ENCODE measurements at regions not wholly inside any gene's neighbourhood (a gene's known extent, or its start where the extent isn't known, plus 50 kb on each side); places are given as distances from the start of the nearest gene placed in this dataset.

DNA sequence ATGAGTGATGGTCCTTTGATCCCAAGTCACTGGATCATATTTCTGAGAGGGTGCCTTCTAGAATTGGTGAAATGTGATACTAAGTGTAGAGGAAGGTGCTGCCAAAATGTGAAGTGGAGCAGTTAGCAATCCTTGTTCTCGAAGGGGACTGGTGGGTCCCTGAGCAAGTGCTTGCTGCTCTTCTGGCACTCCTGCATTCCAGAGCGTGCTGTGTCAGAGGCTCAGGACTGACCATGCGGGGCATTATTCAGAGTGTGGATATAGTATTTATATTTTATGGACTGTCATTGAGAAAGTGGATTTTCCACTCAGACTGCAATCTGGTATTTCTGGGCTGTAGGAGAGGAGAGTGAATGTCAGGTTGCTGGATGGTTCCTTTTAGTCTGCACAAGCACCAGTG, 152.6 kb upstream of the KL start:
- no peak for DNase-seq

DNA sequence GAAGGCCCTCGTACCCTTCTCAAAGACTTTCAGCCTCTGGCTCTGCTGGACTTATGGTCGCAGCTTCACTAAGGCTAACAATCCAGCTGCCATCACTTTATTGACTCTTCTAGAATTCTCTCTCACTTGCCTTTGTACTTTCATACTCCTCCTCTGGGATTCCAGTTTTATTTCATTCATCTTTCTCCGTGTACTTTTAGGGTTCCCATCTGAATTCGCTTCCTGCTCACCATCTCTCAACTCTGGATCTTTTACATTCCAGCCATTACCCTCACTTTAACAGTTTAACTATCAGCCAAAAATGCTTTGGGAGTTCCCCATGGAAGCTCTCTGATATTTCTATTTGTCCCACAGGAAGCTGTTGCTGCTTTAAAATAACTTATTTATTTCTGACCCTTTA, 149.3 kb upstream of the KL start:
- no peak for DNase-seq

DNA sequence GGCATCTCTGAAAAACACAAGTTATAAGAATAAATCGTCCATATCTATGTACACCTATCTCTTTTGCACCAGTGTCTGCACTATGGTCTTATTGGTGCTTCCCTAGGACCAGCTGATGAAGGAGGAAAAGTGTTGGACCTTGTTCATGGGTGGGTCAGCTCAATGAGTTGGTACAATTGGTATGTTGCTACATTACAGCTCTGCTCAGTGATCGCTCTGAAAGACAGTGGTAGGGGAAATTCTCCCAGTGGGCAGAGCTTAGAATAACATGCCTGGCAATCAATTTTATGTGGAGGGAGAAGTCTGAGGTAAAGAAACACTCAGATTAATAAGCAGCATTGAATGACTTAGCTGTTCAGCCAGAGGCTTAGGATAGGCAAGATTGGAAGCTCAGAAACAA, 138.7 kb upstream of the KL start:
- no peak for DNase-seq

DNA sequence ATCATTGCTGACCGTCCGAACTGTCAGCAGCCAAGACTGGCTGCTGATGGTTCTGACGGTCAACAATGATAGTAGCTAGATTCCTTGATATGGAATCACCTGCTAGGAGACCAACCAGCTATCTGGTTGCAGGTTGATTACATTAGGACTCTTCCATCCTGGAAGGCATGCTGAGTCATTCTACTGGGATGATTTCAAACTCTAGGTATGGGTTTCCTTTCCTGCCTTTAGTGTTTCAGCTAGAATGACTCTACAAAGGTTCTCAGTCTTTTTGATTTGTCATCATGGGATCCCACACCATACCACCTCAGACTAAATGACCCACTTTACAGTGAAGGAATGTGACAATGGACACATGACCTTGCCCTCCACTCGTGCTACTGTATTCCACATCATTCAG, 138.1 kb upstream of the KL start:
- no peak for DNase-seq

DNA sequence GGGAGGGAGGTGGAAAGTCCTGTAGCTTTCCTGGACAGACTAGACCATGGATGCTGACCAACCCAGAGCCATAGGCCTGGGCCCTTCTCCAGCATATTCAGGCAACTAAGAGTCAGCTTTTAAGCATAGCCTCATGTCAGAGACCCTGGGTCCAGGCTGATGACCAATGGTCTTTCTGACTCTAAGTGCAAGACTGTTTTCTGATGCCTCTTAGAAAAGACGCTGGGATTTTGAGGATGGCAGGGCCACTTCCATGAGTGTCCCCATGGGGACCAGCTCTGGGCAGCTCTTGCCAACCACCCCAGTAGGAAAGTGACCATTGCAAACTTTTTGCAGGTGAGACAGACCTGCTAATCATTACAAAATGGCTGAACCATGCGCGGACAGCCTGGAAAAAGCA, 135.6 kb upstream of the KL start:
- no peak for DNase-seq

DNA sequence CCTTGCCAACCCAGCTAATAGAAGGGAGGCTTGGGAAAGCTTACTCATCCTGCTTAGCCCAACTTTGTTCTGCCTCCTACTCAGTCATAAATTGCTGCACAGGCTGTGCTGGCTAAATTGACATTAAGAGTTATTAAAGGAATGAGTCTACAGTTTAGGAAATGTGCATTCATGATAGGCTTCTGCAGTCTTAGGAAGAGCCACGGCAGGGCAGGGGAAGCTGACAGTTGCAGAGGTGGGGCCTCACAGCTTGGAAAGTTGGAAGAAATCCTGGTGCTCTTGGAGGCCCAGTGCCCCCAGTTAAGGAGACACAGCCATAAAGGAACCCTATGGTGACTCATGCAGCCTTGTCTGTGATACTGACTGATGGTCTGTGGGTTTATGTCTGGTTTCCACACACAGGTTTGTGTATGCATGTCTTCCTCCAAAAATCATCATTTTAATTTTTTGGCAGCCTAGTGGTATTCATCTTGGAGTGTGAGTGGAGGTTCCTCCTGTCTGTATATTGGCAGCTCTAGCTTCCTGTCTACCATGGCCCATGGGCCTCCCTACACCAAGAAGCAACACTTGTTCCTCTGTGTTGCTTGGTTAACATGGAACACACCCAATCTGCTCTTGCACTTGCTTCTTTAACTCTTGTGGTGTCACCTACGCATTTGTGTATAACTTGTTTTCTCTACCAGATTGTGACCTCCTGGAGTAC, 135.0 kb upstream of the KL start:
- no peak for DNase-seq

DNA sequence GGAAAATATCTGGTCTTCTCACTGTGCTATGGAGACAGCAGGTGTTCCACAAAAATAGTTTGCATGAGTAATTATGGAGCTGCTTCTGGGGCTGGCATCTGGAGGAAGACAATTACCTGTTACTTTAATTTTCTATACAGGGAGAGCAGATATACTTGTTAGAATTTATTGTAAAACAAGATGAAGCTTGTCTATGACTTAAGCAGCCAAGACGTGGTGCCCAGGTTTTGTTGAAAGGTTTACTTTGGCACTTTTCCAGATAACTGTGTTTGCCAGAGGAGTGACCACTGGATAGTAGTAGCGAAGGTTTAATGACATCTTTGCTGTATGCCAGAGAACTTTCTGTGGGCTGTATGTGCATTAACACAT, 134.5 kb upstream of the KL start:
- no peak for DNase-seq

DNA sequence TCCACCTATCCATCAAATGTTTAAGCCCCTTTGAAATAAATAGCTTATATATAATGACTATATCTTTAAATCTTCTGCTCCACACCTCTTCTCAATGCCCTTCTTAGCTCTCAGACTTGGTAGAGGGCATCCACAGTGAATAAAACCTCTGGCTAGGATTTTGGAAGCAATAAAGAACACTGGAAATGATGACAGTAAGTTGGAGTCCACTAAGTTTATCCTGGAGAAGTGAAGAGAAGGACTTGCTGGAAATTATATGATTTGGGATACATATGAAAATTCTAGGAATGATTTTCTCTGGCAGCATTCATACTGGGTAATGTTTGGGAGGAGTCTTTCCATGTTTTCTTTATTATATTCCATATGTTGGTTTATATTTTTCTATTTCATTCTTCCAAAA, 133.5 kb upstream of the KL start:
- DNase-seq = no peak

DNA sequence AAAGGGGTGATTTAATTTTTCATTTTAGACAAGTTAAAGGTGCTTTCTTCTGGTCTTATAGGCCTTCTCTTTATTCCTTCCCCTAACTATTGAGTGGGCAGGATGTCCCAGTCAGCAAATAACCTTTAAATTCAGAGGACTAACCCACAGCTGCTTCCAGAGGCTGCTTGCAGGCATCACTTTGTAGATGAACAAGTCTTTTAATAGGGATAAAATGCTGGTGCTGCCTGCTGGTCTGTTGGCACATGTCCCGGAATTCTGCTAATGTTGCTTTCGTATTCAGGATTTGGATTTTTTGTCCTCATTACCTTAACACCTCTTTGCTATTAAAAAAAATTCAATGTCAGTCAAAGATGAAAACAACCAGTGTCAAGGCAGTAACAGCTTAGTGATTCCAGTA, 132.7 kb upstream of the KL start:
- DNase-seq = no peak

DNA sequence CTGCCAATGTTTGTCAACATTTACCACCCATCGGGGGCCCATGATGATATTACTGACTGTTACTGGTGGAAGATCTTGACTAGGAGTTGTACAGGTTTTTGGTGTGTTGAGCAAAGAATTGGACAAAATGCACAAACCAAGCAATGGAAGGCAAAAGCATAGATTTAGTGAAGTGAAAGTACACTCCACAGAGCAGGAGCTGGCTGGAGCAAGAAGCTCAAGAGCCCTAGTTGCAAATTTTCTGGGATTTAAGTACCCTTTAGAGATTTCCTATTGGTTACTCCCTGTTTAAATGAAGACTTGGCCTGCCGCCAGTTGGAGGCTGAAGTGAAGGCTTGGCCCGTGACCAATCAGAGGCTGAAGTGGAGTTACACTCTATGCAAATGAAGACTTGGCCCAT, 128.6 kb upstream of the KL start:
- DNase-seq = no peak

DNA sequence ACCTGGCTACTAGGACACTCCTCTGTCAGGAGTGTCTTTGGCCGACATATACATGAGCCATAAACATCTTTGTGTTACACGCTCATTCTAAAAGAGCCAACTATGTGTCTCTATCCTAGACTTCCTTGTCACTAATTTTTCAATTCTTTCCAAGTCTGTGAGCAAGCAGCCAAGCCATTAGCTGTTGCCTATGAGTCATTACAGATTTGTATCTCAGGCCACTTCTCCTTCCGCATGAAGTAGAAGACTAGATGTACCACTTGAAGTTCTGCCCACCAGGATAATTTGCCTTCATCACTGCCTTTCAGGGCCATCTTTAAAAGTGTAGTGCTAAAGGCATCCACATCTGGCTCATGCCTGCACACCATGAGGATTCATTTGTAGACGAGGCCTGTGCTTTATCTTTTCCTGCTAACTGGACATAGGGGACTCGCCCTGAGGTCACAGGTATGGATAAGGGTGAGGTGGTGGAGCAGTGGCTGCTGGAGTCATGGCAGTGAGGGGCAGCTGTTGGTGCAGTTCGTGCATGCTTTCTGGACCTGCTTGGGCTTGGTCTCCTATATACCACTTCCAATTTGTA, 126.1 kb upstream of the KL start:
- no peak for DNase-seq

DNA sequence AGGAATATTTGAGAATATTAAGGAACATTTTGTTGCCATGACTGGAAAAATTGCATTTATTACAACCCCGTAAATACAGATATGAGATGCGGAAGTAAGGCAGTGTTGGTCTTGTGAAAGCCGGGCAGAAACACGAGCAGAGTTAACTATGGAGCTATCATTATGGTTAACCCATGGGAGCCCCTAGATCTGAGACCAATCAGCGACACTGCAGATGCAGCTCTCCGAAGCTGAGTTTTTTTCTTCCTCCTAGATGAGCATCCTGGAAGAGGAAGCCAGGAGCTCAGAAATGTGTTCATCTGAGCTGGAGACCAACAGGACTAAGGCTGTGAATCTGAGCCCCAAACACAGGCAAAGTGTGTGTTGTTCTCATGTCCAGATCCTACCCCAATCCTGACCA, 123.0 kb upstream of the KL start:
- DNase-seq = no peak

DNA sequence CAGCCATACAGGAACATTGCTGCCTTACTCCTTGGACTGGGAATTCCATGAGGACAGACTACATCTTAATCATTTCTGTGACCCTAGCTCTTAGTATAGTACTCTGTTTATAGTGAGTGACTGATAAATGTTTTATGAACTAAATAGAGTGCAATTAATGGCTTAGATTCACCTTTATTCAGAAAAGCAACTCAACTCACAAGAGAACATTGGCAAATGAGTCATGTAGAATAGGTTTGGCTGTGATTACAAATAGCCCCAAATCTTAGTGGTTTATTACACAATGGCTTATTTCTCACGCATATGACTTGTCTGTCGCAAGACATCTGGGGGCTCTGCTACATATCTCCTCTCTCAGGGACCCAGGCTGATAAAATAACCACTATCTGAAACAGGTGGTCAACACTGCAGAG, 121.6 kb upstream of the KL start:
- no peak for DNase-seq

DNA sequence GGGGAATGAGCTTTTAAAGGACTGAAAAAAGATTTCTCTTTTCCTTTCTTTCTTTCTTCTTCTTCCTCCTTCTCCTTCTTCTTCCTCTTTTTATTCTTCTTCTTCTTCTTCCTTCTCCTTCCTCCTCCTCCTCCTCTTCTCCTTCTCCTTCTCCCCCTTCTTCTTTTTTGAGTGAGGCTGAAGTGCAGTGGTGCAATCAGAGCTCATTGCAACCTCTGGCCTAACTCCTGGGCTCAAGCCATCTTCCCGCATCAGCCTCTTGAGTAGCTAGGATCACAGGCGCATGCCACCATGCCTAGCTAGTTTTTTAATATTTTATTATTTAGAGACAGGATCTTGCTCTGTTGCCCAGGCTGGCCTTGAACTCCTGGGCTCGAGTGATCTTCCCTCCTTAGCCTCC, 120.9 kb upstream of the KL start:
- DNase-seq = no peak

DNA sequence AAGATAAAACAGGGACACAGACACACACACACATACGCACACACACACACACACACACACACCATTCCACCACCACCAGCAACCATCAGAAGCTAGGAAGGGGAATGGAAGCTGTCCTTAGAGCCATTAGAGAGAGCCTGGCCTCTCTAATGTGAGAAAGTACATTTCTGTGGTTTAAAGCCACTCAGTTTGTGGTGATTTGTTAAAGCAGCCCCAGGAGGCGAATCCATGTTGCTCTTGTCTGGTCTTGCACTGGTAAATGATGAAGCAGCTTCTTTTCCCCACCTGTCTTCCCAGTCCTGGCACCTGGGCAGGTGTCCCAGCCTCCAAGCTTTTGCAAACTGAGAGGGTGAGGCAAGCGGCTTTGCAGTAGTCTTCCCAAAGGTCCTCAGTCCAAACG, 118.9 kb upstream of the KL start:
- DNase-seq = no peak

DNA sequence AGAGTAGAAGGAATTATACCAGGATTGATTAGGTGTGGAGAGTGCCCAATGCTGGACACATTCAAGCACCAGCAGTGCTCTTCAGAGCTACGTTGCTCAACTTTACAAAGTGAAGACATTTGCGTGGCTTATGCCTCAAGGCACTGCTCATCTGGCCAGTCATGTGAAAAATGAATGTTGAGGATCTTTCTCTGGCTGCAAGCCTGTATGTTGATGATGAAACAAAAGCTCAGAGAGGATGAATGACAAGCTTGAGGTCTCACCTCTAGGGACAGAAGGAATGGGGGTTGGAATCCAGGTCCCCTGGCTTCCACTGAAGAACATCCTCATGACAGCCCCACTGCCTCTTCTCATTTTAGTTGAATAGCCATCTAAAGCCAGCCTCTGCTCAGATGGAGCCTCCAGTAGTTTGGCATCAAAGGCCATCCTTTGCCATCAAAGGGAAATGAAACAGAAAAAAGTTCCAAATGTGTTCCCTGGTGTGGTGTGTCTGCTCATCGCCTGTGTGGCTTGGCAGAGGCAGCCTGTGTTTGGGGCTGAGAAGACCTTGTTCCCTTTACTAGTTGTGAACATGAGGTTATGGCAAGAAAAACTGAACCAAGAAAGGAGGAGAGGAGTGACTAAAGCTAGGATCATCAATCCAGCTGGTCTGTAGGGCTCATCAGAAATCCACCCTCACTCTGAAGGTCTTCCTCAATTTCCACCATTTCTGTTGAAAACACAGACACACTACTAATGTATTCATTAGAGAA, 114.0 kb upstream of the KL start:
- no peak for DNase-seq

DNA sequence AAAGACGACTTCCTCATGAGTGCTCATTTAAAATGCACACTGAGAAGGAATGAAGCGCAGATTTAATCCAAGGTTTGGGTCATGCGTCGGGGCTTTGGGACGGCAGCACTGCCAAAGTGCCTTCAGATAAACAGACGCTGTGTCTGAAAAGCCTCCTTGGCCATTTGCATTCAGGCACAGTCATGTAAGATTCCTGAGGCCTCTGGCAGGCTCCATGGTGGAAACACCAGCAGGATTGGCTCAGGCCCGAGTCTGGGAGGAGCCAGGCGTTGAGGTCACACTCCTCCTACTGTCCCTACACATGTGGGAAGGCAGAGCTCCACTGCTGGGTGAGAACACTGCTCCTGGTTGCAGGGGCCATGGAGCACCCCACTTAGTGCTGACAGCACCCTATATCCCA, 113.3 kb upstream of the KL start:
- DNase-seq = no peak

DNA sequence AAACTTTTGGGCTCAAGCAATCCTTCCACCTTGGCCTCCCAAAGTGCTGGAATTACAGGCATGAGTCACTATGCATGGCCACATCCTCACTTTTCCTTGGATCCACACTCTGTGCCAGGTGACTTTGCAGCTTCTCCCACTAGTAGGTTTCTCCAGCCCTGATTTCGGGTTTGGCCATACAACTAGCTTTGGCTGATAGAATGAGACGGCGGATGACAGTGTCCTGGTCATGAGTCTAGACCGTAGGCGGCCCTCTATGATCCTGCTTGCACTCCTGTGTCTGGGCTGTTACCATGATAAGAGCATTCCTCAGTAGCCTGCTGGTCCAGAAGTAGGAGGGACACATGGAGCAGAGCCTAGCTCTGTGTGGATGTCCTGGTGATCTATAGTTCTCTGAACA, 112.5 kb upstream of the KL start:
- DNase-seq = no peak

DNA sequence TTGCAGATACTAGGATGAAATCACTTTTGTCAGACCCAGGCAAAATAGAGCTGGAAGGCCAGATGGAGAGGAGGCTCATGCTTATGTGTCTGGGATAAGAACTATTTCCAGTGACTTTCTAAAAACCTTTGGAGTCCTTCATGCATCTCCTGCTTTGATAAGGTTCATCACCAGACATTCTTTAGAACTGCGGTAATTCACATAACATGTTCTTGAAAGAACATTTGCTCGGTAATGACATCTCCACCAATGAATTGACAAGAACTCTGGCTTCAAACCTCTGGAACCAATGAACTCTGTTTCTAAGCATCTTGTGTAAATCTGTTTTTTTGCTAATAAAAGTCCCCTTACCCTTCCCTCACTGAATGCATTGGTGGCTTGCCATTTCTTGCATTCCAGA, 112.0 kb upstream of the KL start:
- DNase-seq = no peak

DNA sequence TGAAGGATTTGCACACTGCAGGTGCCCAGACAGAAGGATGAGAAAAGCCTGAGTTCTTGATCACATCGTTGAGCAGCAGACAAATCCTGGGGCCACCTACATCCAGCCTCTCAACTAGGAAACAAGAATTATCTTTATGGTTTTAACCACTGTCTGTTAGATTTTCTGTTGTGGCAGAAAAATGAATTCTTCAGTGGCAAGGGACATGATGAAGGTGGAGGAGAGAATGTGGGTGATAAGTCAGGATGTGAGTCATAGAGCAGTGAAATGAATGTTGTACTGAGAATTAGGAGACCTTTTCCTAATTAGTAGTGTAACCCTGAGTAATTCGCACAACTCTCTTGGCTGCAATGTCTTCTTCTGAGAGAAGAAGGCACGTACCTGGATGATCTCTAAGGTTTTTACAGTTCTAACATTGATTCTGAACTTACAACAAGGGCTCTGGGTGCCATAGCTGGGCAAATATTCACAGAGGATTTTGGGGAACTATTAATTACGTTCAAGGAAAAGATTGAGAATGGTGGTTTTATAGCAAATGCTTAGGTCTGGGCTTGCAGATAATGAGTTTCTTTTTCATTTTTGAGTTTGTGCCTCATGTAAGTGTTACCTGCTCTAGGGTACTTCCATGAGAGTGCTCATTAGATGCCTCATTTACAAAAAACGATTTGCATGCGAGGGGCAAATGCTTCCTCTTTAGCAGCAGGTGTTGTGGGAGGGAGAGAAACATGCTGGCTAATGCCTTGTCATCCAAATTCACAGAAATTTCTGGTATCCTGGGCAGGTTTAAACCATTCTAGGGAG, 111.0 kb upstream of the KL start:
- DNase-seq = peak; percentile 37

DNA sequence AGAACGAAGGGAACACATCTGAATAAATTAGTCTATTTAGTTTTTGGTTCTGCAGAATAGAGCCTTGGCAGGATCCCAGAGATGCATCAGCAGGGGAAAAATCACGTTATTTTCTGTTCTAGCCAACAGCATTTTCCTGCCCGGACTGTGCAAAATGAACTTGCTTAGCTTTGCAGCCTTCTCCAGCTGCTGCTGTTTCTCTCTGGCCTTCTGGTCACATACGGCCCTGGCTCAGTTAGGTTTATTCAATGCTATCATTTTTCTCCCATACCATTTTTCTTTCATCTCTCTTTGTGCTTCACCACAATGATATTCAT, 110.4 kb upstream of the KL start:
- no peak for DNase-seq

DNA sequence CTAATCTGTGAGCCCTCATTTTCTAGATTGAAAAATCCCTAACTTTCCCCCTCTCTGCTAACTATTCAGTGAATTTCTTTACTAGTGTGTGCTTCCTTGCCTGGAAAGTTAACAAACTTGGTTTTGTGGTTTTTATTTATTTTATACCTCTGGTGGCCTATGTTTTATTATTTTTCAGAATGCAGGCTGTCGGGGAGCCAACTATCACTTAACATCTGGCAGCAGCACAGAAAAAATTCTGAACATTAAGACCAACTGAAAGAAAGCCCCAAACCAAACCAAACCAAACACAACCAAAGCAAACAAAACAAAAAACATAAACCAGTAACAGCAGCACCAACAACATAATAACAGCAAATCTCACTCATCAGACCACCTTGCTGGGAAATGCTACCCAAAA, 109.0 kb upstream of the KL start:
- no peak for DNase-seq

DNA sequence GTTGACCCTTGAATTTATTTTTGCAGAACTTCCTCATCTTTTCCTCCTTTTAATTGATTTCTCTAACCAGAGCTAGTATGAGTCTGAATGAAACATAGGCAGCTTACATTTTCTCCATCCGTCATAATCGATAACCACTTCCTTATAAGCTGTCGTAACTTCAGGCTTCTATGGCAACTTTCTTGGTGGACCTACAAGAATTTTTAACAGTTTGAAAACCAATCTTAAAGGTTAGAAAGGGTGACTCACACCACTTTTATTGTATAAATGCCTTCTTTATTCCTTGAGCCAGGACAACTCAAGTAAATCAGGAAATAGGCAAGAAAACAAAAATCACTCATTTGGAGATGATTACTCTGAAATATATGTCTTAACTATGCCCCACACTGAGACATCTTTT, 105.7 kb upstream of the KL start:
- DNase-seq = no peak

DNA sequence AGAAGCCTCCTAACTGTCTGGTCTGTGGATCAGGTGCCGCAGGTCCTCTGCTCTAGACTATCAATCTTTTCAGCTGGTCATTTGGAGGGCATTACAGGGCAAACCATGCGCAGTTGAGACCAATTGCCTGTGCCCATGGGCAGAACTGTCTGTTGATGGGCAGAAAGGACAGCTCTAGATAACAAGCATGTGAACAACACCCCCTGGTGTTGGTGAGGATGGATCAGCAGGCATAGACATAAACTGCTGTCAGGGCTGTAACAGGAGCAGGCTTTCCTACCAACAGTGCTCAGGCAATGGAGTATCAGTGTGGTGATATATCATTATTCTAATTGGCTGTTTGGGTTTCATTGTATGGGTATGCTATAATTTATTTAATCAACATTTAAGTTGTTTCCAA, 104.7 kb upstream of the KL start:
- peak; percentile 37 for DNase-seq
